Stimulated activated CD4-positive, alpha-beta T cell treated with anti-CD3 and anti-CD28 coated beads, Interleukin-1b, Interleukin-23, amount 100 ng/mL, for 24 hours (primary cell): ENCODE measurements at regions not wholly inside any gene's neighbourhood (a gene's known extent, or its start where the extent isn't known, plus 50 kb on each side); places are given as distances from the start of the nearest gene placed in this dataset.
A peak's percentile ranks its signal among the peaks of the same experiment; 100 is the strongest.
"Not testable (repeated sequence)": the region's sequence is repeated elsewhere in the genome, so short reads cannot be mapped to it uniquely, and the experiment has no call there.

Experiments
- DNase-seq, 4 experiments: peaks; one replicate each; pipeline ENCODE4 v3.0.0-alpha.2; 2020; ENCODE audit warnings: low read depth in 4 of 4, low spot score in 1 of 4

GRCh38 chr2:62334440-62335058 is 138.6 kb downstream of the B3GNT2 start:
- DNase-seq = no peak

GRCh38 chr2:62334009-62334408 is 138.1 kb downstream of the B3GNT2 start:
- no peak for DNase-seq

- DNase-seq = no peak
These were observed 135.0 kb downstream of the B3GNT2 start for GRCh38 chr2:62330959-62331358.

- no peak for DNase-seq
These were observed 133.9 kb downstream of the B3GNT2 start for GRCh38 chr2:62329797-62330196.

- no peak for DNase-seq
These were observed 130.8 kb downstream of the B3GNT2 start for GRCh38 chr2:62326735-62327134.

- DNase-seq = no peak
These were observed 129.5 kb downstream of the B3GNT2 start for GRCh38 chr2:62325398-62325797.

- no peak for DNase-seq
These were observed 125.7 kb downstream of the B3GNT2 start for GRCh38 chr2:62321380-62322289.

- DNase-seq = no peak
These were observed 124.9 kb downstream of the B3GNT2 start for GRCh38 chr2:62320657-62321357.

- not testable (repeated sequence) for DNase-seq
These were observed 124.2 kb downstream of the B3GNT2 start for GRCh38 chr2:62320137-62320536.

GRCh38 chr2:62319070-62319469 is 123.2 kb downstream of the B3GNT2 start:
- DNase-seq = no peak

GRCh38 chr2:62315476-62315875 is 119.6 kb downstream of the B3GNT2 start:
- DNase-seq = no peak

GRCh38 chr2:62314291-62314690 is 118.4 kb downstream of the B3GNT2 start:
- DNase-seq = no peak

GRCh38 chr2:62313449-62314227 is 117.7 kb downstream of the B3GNT2 start:
- no peak for DNase-seq

GRCh38 chr2:62309465-62310091 is 113.7 kb downstream of the B3GNT2 start:
- DNase-seq = no peak

GRCh38 chr2:62309081-62309464 is 113.2 kb downstream of the B3GNT2 start:
- DNase-seq = no peak

- DNase-seq = no peak
These were observed 111.8 kb downstream of the B3GNT2 start for GRCh38 chr2:62307469-62308389.

- DNase-seq = peak in 1 of 4 experiments; percentile 4
These were observed 111.0 kb downstream of the B3GNT2 start for GRCh38 chr2:62306751-62307468.

GRCh38 chr2:62305421-62306176 is 109.7 kb downstream of the B3GNT2 start:
- DNase-seq = peak in 3 of 4 experiments; percentile 36 to 60 (median 44)
